Activated T-cell treated with anti-CD3 and anti-CD28 coated beads for 24 hours (primary cell): ENCODE measurements at regions not wholly inside any gene's neighbourhood (a gene's known extent, or its start where the extent isn't known, plus 50 kb on each side); places are given as distances from the start of the nearest gene placed in this dataset.
"Not testable (repeated sequence)": the region's sequence is repeated elsewhere in the genome, so short reads cannot be mapped to it uniquely, and the experiment has no call there.

Experiments used
- DNase-seq: peaks from one replicate; pipeline ENCODE4 v3.0.0-alpha.2; 2020; ENCODE audit warnings: low read depth

GRCh38 chr16:85239239-85239638 is 127.0 kb upstream of the CIBAR2 start:
- DNase-seq, result no peak

GRCh38 chr16:85239871-85240270 is 127.6 kb upstream of the CIBAR2 start:
- no peak for DNase-seq

GRCh38 chr16:85240982-85241924 is 129.0 kb upstream of the CIBAR2 start:
- no peak for DNase-seq

DNA sequence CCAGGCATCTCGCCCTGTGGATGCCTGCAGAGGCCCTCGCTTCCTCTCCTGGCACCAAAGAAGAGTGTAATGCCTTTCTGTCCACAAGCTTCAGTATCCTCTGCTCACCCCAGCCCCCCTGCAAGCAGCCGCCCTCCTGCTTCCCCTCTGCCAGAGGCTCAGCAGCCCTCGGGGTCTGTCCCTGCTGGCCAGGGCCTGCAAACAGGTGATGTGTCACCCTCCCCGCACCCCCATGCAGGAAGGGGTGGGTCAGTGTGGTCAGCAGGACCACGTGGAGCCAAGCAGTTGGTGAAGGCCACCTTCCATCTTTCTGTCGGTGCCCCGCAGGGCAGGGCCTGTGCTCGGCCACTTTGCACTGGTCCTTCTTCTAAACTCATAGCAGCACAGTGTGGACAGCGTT is 129.9 kb upstream of the CIBAR2 start:
- DNase-seq, result no peak

DNA sequence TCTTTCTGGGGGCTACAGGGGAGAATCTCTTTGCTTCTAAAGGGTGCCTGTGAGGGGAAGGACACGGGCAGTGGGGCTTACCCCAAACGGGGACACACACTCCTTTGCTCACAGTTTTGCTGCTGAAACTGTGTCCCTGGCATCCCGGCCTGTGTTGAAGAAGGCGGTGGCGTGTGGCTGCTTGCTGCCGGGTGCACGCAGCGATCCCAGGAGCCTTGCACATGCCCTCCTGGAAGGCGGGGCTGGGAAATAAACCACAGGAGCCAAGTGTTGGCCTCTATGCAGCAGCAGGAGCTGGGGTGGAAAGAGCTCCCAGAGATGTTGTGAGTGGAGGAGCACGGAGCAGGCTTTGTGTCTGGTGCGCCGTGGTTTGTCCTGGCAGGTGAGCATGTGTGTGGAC is 131.0 kb upstream of the CIBAR2 start:
- no peak for DNase-seq

DNA sequence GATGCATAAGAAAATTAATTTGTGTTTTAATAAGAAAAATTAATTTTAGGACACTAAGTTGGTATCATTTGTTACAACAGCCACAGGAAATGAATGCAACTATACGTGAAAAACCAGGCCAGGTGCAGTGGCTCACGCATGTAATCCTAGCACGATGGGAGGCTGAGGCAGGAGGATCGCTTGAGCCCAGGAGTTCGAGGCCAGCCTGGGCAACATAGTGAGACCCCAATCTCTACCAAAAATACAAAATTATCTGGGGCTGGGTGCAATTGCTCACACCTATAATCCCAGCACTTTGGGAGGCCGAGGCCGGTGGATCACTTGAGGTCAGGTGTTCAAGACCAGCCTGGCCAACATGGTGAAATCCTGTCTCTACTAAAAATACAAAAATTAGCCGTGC is 132.2 kb upstream of the CIBAR2 start:
- not testable (repeated sequence) for DNase-seq

DNA sequence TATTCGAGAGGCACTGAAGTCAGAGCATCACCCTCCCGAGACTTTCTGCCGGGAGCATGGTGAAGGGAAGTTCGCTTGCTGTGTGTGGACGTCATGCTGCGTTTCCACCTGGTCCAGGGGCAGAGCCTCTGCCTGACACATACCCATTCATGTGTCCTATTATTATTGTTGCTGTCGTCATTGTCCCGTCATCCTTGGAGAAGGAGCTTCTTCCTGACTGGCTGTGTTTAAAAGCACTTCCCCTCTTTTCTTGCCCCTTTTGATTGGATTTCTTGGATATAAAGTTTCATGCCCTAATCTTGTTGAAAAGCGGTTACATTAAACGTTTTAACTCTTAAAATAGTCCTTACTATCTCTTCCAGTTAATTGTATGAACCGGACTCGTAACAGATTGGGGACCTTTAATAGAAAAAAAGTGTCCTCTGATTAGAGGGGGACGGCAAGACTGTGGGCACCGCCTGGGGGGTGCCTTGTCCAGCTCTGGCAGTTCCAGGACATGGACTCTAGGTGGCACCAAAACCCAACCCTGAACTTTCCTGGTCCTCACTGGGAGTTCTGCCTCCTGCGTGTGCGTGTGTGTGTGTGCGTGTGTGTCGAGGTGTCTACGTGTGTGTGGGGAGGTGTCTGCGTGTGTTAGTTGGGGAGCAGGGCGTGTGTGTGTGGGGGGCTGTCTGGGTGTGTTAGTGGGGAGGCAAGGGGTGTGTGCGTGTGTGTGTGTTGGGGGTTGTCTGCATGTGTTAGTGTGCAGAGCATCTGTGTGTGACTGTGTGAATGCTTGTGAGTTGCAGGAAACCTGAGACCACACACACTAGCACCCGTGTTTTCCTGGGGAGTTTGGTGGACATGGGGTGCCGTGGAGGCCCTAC is 133.3 kb upstream of the CIBAR2 start:
- DNase-seq, result peak; percentile 30

- no peak for DNase-seq
Measured at GRCh38 chr16:85246473-85246872, 134.2 kb upstream of the CIBAR2 start.

GRCh38 chr16:85246973-85247372 is 134.7 kb upstream of the CIBAR2 start:
- DNase-seq, result no peak

- no peak for DNase-seq
Measured at GRCh38 chr16:85248342-85248741, 136.1 kb upstream of the CIBAR2 start.

- no peak for DNase-seq
Measured at GRCh38 chr16:85248857-85249256, 136.6 kb upstream of the CIBAR2 start.

DNA sequence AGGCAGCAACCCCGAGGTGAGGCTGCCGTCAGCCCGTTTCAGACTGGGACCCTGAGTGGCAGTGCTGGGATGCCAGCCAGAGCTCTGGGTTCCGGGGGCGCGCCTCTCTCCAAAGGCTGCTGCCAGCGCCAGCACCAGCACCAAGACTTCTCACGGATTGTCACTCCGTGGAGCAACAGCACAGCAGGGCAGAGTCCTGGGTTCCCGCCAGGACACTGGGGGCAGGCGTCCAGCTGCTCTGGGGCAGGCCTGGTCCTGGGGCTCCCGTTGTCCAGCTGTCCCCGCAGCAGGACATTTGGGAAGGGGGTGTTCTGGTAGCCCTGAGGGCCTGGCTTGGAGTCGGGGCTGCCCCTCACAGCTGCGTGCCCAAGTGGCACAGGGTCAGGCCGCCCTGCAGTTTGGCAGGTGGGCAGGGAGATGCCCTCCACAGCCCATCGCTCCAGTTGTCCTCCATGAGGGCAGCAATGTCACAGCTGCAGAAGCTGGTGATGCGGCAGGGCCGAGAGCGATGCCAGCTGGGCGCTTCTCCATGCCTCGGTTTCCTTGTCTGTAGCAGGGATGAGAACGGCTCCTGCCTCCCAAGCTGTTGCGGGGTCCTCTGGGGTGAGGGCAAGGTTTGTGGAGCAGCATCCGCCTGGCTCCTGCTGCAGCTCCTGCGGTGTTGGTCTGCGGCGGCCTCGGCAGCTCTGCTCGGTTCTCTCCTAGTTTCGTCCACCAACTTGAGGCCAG is 137.3 kb upstream of the CIBAR2 start:
- DNase-seq, result no peak

- no peak for DNase-seq
Measured at GRCh38 chr16:85250147-85250463, 137.8 kb upstream of the CIBAR2 start.

- DNase-seq, result no peak
Measured at GRCh38 chr16:85250609-85251223, 138.4 kb upstream of the CIBAR2 start.

- no peak for DNase-seq
Measured at GRCh38 chr16:85251225-85251760, 139.0 kb upstream of the CIBAR2 start.

GRCh38 chr16:85252014-85252413 is 139.7 kb upstream of the CIBAR2 start:
- no peak for DNase-seq

DNA sequence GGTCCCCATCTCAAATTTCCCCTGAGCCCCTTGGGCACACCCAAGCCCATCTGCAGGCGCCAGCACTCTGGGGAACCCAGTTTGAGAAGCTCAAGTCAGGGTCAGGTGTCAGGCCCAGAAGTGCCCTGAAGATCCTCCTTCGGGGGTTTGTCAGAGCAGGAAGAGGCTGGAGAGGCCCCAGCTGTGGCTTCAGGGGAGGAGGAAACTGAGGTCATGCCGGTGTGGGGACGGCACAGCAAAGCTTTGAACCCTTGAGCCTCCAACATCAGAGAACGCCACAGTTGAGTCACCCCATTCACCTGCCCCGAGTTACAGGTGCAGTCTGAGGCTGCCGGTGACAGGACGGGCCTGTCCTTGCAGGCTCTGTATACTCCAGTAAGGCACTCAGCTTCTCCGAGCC is 140.2 kb upstream of the CIBAR2 start:
- DNase-seq, result no peak

GRCh38 chr16:85253084-85253941 is 141.0 kb upstream of the CIBAR2 start:
- DNase-seq, result peak; percentile 44

DNA sequence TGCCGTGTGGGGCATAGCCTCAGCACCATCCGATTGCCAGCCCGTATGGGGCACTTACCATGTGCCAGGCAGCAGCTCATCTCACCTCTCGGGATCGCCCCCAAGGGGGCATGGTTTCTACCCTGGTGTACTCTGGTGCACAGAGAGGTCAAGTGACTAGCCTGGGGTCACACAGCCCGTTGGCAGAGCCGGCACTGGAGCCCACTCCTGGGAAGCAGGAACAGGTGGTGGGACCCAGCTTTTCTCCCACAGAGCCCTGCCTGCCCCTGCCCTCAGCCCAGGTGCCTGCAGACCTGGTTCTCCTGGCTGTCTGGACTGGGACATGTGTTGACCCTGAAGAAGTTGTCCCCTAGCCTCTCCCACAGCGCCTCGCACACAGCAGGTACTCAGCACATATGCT is 141.8 kb upstream of the CIBAR2 start:
- no peak for DNase-seq

DNA sequence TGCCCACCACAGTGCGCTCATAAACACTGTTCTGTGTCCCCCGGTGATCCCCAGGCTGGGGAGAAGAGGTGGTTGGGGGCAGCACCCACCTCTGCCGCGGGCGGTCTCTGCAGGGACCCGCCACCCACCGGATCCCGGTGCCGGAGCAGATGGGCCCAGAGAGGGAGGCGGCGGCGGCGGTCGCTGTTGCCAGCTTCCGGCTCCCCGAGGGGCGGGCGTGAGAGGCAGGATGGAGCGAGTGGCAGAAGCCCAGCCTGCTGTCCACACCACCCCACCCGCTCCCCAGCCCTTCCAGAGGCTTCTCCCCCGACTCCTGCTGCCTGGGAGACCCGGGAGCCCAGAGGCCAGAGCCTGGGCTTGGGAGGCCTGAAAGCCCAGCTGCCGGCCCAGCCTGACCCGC is 142.6 kb upstream of the CIBAR2 start:
- DNase-seq, result no peak

GRCh38 chr16:85255777-85256176 is 143.5 kb upstream of the CIBAR2 start:
- DNase-seq, result no peak
